Endothelial cell (in vitro differentiated cells): ENCODE measurements at regions not wholly inside any gene's neighbourhood (a gene's known extent, or its start where the extent isn't known, plus 50 kb on each side); places are given as distances from the start of the nearest gene placed in this dataset.
"Not testable (repeated sequence)": the region's sequence is repeated elsewhere in the genome, so short reads cannot be mapped to it uniquely, and the experiment has no call there.

Experiments
- DNase-seq: peaks from one replicate; pipeline ENCODE4 v3.0.0; 2021; ENCODE audit warnings: low spot score
- H3K27ac Mint-ChIP-seq: one replicate; pipeline ENCODE4 v1.8.0; 2021; ENCODE audit warnings: mixed read lengths, inconsistent platforms; ENCODE audit not compliant: unreplicated experiment
- H3K27me3 Mint-ChIP-seq: one replicate; pipeline ENCODE4 v1.8.0; 2021; ENCODE audit warnings: mild to moderate bottlenecking, moderate library complexity, mixed read lengths, inconsistent platforms; ENCODE audit not compliant: unreplicated experiment
- H3K36me3 Mint-ChIP-seq: one replicate; pipeline ENCODE4 v1.8.0; 2021; ENCODE audit warnings: mild to moderate bottlenecking, low read depth, mixed read lengths, inconsistent platforms; ENCODE audit not compliant: unreplicated experiment
- H3K4me1 Mint-ChIP-seq: one replicate; pipeline ENCODE4 v1.8.0; 2021; ENCODE audit warnings: mild to moderate bottlenecking, mixed read lengths, inconsistent platforms; ENCODE audit not compliant: unreplicated experiment
- H3K4me3 Mint-ChIP-seq: one replicate; pipeline ENCODE4 v1.8.0; 2021; ENCODE audit warnings: mild to moderate bottlenecking, mixed read lengths, inconsistent platforms; ENCODE audit not compliant: unreplicated experiment
- H3K9me3 Mint-ChIP-seq: one replicate; pipeline ENCODE4 v1.8.0; 2021; ENCODE audit warnings: mixed read lengths, inconsistent platforms; ENCODE audit not compliant: unreplicated experiment
- TF ChIP-seq, protein P1 (sequence below): fragments of 200-600 bp; sonication (generic); IDR thresholded peaks from one replicate; pipeline ENCODE4 v1.5.0; 2021; ENCODE audit warnings: antibody characterized with exemption; ENCODE audit not compliant: unreplicated experiment

DNA sequence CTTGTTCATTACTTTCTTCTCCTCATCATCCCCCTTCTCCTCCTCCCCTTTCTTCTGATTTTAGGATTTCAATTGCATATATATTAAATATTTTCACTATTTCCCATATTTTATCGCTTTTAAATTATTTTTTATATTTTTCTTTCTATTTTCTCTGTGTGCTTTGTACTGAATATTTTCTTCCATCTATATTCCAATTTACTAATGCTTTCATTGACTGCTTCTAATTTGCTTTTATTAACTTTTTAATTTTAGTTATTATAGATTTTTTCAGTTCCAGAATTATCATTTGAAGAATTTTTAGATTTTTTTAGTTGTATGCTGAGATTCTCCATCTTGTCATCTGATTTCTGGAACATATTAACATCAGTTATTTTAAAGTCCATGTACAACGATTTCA is 83.2 kb upstream of the ST3GAL6 start:
- Mint-ChIP-seq H3K4me3 (no peak overlapping the region), H3K27me3 (no peaks in the 10 kb centered on the region), H3K9me3 (no peaks in the 10 kb centered on the region), H3K27ac (no peak overlapping the region), H3K36me3 (no peaks in the 10 kb centered on the region), H3K4me1 (no peaks in the 10 kb centered on the region)
- no peak for DNase-seq
- TF ChIP-seq, protein P1, sequence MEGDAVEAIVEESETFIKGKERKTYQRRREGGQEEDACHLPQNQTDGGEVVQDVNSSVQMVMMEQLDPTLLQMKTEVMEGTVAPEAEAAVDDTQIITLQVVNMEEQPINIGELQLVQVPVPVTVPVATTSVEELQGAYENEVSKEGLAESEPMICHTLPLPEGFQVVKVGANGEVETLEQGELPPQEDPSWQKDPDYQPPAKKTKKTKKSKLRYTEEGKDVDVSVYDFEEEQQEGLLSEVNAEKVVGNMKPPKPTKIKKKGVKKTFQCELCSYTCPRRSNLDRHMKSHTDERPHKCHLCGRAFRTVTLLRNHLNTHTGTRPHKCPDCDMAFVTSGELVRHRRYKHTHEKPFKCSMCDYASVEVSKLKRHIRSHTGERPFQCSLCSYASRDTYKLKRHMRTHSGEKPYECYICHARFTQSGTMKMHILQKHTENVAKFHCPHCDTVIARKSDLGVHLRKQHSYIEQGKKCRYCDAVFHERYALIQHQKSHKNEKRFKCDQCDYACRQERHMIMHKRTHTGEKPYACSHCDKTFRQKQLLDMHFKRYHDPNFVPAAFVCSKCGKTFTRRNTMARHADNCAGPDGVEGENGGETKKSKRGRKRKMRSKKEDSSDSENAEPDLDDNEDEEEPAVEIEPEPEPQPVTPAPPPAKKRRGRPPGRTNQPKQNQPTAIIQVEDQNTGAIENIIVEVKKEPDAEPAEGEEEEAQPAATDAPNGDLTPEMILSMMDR, result no peak

- Mint-ChIP-seq H3K36me3 (no peaks in the 10 kb centered on the region), H3K4me3 (no peak overlapping the region), H3K9me3 (no peaks in the 10 kb centered on the region), H3K27me3 (no peaks in the 10 kb centered on the region), H3K27ac (no peak overlapping the region), H3K4me1 (no peaks in the 10 kb centered on the region)
- DNase-seq, result no peak
- TF ChIP-seq, protein P1, result no peak
These were observed 82.4 kb upstream of the ST3GAL6 start for GRCh38 chr3:98680723-98681122.

DNA sequence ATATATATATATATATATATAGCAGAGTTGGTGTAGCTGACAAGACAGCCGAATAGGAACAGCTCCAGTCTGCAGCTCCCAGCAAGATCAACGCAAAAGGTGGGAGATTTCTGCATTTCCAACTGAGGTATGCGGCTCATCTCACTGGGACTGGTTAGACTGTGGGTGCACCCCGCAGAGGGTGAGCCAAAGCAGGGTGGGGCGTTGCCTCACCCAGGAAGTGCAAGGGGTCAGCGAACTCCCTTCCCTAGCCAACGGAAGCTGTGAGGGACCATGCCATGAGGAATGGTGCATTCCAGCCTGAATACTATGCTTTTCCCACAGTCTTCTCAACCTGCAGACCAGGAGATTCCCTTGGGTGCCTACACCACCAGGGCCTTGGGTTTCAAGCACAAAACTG is 81.7 kb upstream of the ST3GAL6 start:
- H3K4me1 Mint-ChIP-seq, result no peaks in the 10 kb centered on the region
- DNase-seq, result no peak

DNA sequence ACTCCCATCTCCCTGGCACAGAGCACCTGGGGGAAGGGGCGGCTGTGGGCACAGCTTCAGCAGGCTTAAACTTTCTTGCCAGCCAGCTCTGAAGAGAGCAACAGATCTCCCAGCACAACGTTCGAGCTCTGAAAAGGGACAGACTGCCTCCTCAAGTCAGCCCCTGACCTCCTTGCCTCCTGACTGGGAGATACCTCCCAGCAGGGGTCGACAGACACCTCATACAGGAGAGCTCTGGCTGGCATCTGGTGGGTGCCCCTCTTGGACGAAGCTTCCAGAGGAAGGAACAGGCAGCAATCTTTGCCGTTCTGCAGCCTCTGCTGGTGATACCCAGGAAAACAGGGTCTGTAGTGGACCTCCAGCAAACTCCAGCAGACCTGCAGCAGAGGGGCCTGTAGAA is 80.7 kb upstream of the ST3GAL6 start:
- not testable (repeated sequence) for H3K36me3 Mint-ChIP-seq, H3K4me1 Mint-ChIP-seq, DNase-seq, H3K27me3 Mint-ChIP-seq, H3K4me3 Mint-ChIP-seq, H3K27ac Mint-ChIP-seq, H3K9me3 Mint-ChIP-seq

More for the DNA sequence above, 81.7 kb upstream of the ST3GAL6 start:
- TF ChIP-seq, protein P1, result no peak
- no peak overlapping the region for H3K4me3 Mint-ChIP-seq
- no peak overlapping the region for H3K27ac Mint-ChIP-seq
- no peaks in the 10 kb centered on the region for H3K27me3 Mint-ChIP-seq
- no peaks in the 10 kb centered on the region for H3K36me3 Mint-ChIP-seq
- no peaks in the 10 kb centered on the region for H3K9me3 Mint-ChIP-seq

DNA sequence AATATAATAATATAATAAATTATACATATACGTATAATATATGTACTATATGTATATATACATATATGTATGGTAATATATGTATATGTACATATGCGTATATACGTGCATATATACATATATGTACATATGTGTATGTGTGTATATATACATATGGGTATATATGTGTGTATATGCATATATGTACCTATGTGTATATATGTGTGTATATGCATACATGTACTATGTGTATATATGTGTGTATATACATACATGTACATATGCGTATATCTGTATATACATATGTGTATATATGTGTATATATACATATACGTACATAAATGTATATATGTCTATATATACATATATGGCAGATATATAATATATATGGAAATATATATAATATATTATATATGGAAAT is 74.8 kb upstream of the ST3GAL6 start:
- TF ChIP-seq, protein P1, result no peak
- Mint-ChIP-seq H3K27ac (no peak overlapping the region), H3K9me3 (no peaks in the 10 kb centered on the region), H3K4me3 (no peak overlapping the region), H3K36me3 (no peaks in the 10 kb centered on the region), H3K27me3 (peaks cover 2% of the 10 kb centered on the region), H3K4me1 (no peaks in the 10 kb centered on the region)
- DNase-seq, result no peak

- no peak for DNase-seq
- no peaks in the 10 kb centered on the region for H3K36me3 Mint-ChIP-seq
- TF ChIP-seq, protein P1, result no peak
- no peaks in the 10 kb centered on the region for H3K9me3 Mint-ChIP-seq
- peaks cover 2% of the 10 kb centered on the region for H3K27me3 Mint-ChIP-seq
- no peaks in the 10 kb centered on the region for H3K4me1 Mint-ChIP-seq
- no peak overlapping the region for H3K4me3 Mint-ChIP-seq
- H3K27ac Mint-ChIP-seq, result no peak overlapping the region
These were observed 72.3 kb upstream of the ST3GAL6 start for GRCh38 chr3:98690876-98691275.
